ENCODE measurements at regions not wholly inside any gene's neighbourhood (a gene's known extent, or its start where the extent isn't known, plus 50 kb on each side); places are given as distances from the start of the nearest gene placed in this dataset.
"Not testable (repeated sequence)": the region's sequence is repeated elsewhere in the genome, so short reads cannot be mapped to it uniquely, and the experiment has no call there.

- TF ChIP-seq CTCF (conservative IDR thresholded peaks at IDR 0.05; ENCODE audit: low read depth, low read length); SMC3 (IDR thresholded peaks at IDR 0.05; ENCODE audit: low read depth, low read length); MAFK (IDR thresholded peaks at IDR 0.05; ENCODE audit: low read depth, low read length); MXI1 (IDR thresholded peaks at IDR 0.05; ENCODE audit: borderline replicate concordance, low read depth, low read length); CEBPB (IDR thresholded peaks at IDR 0.05; ENCODE audit: low read depth, low read length); RFX5 (IDR thresholded peaks at IDR 0.05; ENCODE audit: low read depth, low read length); POLR2A (IDR thresholded peaks at IDR 0.05; ENCODE audit: low read depth, low read length): not testable (repeated sequence)
Measured at GRCh38 chr20:7175827-7176226, 408.3 kb downstream of the BMP2 start.
